ENCODE measurements at regions not wholly inside any gene's neighbourhood (a gene's known extent, or its start where the extent isn't known, plus 50 kb on each side); places are given as distances from the start of the nearest gene placed in this dataset.

DNA sequence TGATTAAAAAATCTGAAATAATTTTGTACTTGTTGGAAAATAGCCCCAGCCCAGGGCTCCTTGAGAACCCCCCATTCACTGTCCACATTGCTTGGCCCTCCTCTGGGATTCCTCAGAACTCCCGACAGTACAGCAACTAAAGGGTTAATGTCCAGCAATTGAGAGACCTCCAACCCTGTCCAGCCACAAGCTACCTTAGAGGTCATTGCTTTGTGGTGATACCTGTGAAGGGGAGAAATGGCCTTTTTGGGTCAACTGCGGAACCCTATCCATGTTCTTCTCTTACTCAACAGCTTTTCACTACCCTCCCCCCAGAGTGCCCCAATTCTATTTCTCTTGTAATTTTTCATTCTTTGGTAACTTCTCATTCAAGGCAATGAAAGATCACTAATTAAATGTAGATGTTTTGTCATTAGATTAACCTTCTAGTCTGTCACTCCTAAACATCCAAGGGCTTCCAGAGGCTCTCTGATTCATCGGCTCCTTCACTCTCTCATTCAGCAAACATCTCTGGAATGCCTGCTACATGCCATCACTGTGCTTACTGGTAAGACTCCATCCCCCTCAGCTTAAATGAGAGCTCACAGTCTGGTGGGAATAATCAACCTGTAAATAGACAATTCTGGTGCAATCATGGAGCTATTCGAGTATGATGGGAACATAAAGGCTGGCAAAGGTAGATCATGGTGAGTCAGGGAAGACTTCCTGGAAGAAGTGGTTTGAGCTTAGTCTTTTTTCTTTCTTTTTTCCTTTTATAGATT, 241.4 kb upstream of the PGRMC2 start:
- no peak for TF ChIP-seq CTCF (IDR thresholded peaks at IDR 0.05; ENCODE audit: extremely low read depth, low read depth, low read length)
- no peaks in the 10 kb centered on the region for H4K20me1 ChIP-seq (ENCODE audit: insufficient read depth, low read length)
- H3K36me3 ChIP-seq (ENCODE audit: insufficient read depth, low read length): no peaks in the 10 kb centered on the region
- no peak overlapping the region for H3K4me3 ChIP-seq (ENCODE audit: insufficient read depth, low read length)
- H3K4me2 ChIP-seq (ENCODE audit: insufficient read depth, low read length): peak overlapping the region; percentile 47
- peak overlapping the region; percentile 99 for H3K27ac ChIP-seq (ENCODE audit: low read depth, low read length)
- peaks cover 56% of the 10 kb centered on the region for H3K4me1 ChIP-seq (ENCODE audit: insufficient read depth, low read length)
- no peaks in the 10 kb centered on the region for H3K27me3 ChIP-seq (ENCODE audit: insufficient read depth, low read length)
- H3K79me2 ChIP-seq (ENCODE audit: insufficient read depth, low read length): no peaks in the 10 kb centered on the region
- H2AFZ ChIP-seq (ENCODE audit: low read length): no peak overlapping the region
- no peaks in the 10 kb centered on the region for H3K9me3 ChIP-seq (ENCODE audit: low read depth, low read length)
- peak; percentile 89 for DNase-seq (ENCODE audit: insufficient read length, low spot score, missing footprints)

GRCh38 chr4:128527946-128528576, 240.4 kb upstream of the PGRMC2 start:
- no peaks in the 10 kb centered on the region for H3K9me3 ChIP-seq (ENCODE audit: low read depth, low read length)
- no peaks in the 10 kb centered on the region for H3K36me3 ChIP-seq (ENCODE audit: insufficient read depth, low read length)
- no peaks in the 10 kb centered on the region for H4K20me1 ChIP-seq (ENCODE audit: insufficient read depth, low read length)
- H3K27me3 ChIP-seq (ENCODE audit: insufficient read depth, low read length): no peaks in the 10 kb centered on the region
- H3K4me3 ChIP-seq (ENCODE audit: insufficient read depth, low read length): no peak overlapping the region
- DNase-seq (ENCODE audit: insufficient read length, low spot score, missing footprints): no peak
- no peaks in the 10 kb centered on the region for H3K79me2 ChIP-seq (ENCODE audit: insufficient read depth, low read length)
- H3K27ac ChIP-seq (ENCODE audit: low read depth, low read length): peak overlapping the region; percentile 99
- peaks cover 57% of the 10 kb centered on the region for H3K4me1 ChIP-seq (ENCODE audit: insufficient read depth, low read length)
- H2AFZ ChIP-seq (ENCODE audit: low read length): peak overlapping the region; percentile 60
- no peak for TF ChIP-seq CTCF (IDR thresholded peaks at IDR 0.05; ENCODE audit: extremely low read depth, low read depth, low read length)
- no peak overlapping the region for H3K4me2 ChIP-seq (ENCODE audit: insufficient read depth, low read length)

DNA sequence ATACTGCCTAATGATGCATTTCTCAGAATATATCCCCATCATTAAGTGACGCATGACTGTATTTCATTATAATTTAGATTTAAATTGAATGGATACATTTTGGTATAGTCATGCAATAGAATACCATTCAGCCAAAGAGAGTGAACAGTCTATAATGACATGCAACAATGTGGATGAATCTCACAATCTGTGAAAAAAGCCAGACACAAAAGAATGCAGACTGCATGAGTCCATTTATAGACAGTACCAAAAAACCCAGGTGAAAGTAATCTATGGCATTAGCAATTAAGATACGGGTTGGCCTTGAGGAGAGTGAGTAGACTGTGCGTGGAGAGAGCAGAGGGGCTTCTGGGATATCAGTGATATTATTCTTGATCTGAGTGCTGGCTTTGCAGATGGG, 239.7 kb upstream of the PGRMC2 start:
- Histone ChIP-seq H3K27me3 (ENCODE audit: insufficient read depth, low read length) (no peaks in the 10 kb centered on the region), H3K36me3 (ENCODE audit: insufficient read depth, low read length) (no peaks in the 10 kb centered on the region), H3K4me3 (ENCODE audit: insufficient read depth, low read length) (no peak overlapping the region), H3K4me2 (ENCODE audit: insufficient read depth, low read length) (no peak overlapping the region), H3K27ac (ENCODE audit: low read depth, low read length) (peak overlapping the region; percentile 99), H4K20me1 (ENCODE audit: insufficient read depth, low read length) (no peaks in the 10 kb centered on the region), H3K79me2 (ENCODE audit: insufficient read depth, low read length) (no peaks in the 10 kb centered on the region), H3K4me1 (ENCODE audit: insufficient read depth, low read length) (peaks cover 57% of the 10 kb centered on the region), H3K9me3 (ENCODE audit: low read depth, low read length) (no peaks in the 10 kb centered on the region), H2AFZ (ENCODE audit: low read length) (no peak overlapping the region)
- no peak for DNase-seq (ENCODE audit: insufficient read length, low spot score, missing footprints)
- TF ChIP-seq CTCF (IDR thresholded peaks at IDR 0.05; ENCODE audit: extremely low read depth, low read depth, low read length): no peak

DNA sequence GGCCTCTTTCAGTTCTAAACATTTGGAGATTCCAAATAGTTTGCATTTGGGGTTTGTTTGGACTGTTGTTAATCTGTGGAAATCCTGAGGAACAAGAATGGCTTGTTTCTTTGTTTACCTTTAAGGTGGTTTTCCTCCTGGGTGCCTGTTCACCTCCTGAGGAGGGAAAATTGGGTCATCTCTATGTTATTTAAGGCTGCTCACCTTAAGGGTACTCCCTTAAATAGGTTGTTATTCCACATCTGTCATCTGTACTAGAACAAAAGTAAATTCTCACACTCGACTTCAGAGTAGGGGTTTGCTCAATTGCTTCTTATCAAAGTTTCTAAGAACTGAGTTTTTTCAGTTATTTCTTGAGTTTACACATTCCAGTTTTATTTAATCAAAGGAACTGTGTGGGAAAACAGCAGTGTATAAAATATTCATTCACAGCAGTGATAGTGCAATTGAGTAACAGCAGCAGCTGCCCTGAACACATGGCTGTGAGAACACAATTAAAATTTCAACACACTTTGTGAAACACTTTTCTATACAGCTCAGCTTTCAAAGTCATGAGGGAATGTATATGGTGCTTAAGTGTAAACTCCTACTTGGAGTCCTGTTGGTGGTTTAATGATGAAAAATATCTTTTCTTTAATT, 238.5 kb upstream of the PGRMC2 start:
- Histone ChIP-seq H3K79me2 (ENCODE audit: insufficient read depth, low read length) (no peaks in the 10 kb centered on the region), H3K9me3 (ENCODE audit: low read depth, low read length) (no peaks in the 10 kb centered on the region), H3K36me3 (ENCODE audit: insufficient read depth, low read length) (no peaks in the 10 kb centered on the region), H3K4me1 (ENCODE audit: insufficient read depth, low read length) (peaks cover 69% of the 10 kb centered on the region), H3K27me3 (ENCODE audit: insufficient read depth, low read length) (no peaks in the 10 kb centered on the region), H3K4me2 (ENCODE audit: insufficient read depth, low read length) (peak overlapping the region; percentile 19), H2AFZ (ENCODE audit: low read length) (no peak overlapping the region), H3K27ac (ENCODE audit: low read depth, low read length) (peak overlapping the region; percentile 99), H3K4me3 (ENCODE audit: insufficient read depth, low read length) (no peak overlapping the region), H4K20me1 (ENCODE audit: insufficient read depth, low read length) (no peaks in the 10 kb centered on the region)
- no peak for TF ChIP-seq CTCF (IDR thresholded peaks at IDR 0.05; ENCODE audit: extremely low read depth, low read depth, low read length)
- DNase-seq (ENCODE audit: insufficient read length, low spot score, missing footprints): no peak
